Sciatic nerve (tissue), 2 donors: ENCODE measurements at regions not wholly inside any gene's neighbourhood (a gene's known extent, or its start where the extent isn't known, plus 50 kb on each side); places are given as distances from the start of the nearest gene placed in this dataset.
"Not testable (repeated sequence)": the region's sequence is repeated elsewhere in the genome, so short reads cannot be mapped to it uniquely, and the experiment has no call there.

Source experiments
- ATAC-seq: fragments of 200-7000 bp; cut with Tn5 transposase; one replicate; pipeline ENCODE4 v1.9.1; 2020; ENCODE audit warnings: mild to moderate bottlenecking, moderate library complexity
- DNase-seq: peaks from one replicate; pipeline ENCODE4 v3.0.0-alpha.2; 2020; ENCODE audit warnings: low spot score
- intact Hi-C: fragments of 100-400 bp; cut with DNase I; formaldehyde crosslinking; loops from one replicate; pipeline ENCODE4 v1.14.2; 2022
- donor health status: DM: no; HTN: no; CAD: no.
- donor health status: DM: no; HTN: no; CAD: no.

- ATAC-seq (peak; percentile 53), DNase-seq (no peak)
- intact Hi-C loops: no loop called here
These were observed 92.9 kb upstream of the WDR75 start for GRCh38 chr2:189348369-189348768.

- intact Hi-C loops: no loop called here
- peak; percentile 93 for ATAC-seq
- peak; percentile 58 for DNase-seq
These were observed 90.6 kb upstream of the WDR75 start for GRCh38 chr2:189350540-189351209.

- ATAC-seq, DNase-seq, intact Hi-C loops: not testable (repeated sequence)
These were observed 89.3 kb upstream of the WDR75 start for GRCh38 chr2:189351933-189352332.

GRCh38 chr2:189357375-189357774 lies 83.9 kb upstream of the WDR75 start:
- ATAC-seq, DNase-seq, intact Hi-C loops: not testable (repeated sequence)

GRCh38 chr2:189360861-189361260 lies 80.4 kb upstream of the WDR75 start:
- intact Hi-C loops: no loop called here
- no peak for DNase-seq
- ATAC-seq: no peak

- DNase-seq (no peak), ATAC-seq (no peak)
- intact Hi-C loops: no loop called here
These were observed 79.0 kb upstream of the WDR75 start for GRCh38 chr2:189362283-189362682.

- DNase-seq (no peak), ATAC-seq (no peak)
- intact Hi-C loops: no loop called here
These were observed 77.7 kb upstream of the WDR75 start for GRCh38 chr2:189363559-189363958.

GRCh38 chr2:189364607-189365006 lies 76.7 kb upstream of the WDR75 start:
- ATAC-seq: no peak
- no peak for DNase-seq
- intact Hi-C loops: no loop called here

GRCh38 chr2:189366349-189366748 lies 74.9 kb upstream of the WDR75 start:
- intact Hi-C loops: no loop called here
- DNase-seq: no peak
- ATAC-seq: no peak

GRCh38 chr2:189367343-189367742 lies 73.9 kb upstream of the WDR75 start:
- no peak for DNase-seq
- no peak for ATAC-seq
- intact Hi-C loops: no loop called here

- DNase-seq (no peak), ATAC-seq (peak; percentile 56)
- intact Hi-C loops: no loop called here
These were observed 71.7 kb upstream of the WDR75 start for GRCh38 chr2:189369566-189369965.

GRCh38 chr2:189370719-189371118 lies 70.6 kb upstream of the WDR75 start:
- ATAC-seq: no peak
- intact Hi-C loops: no loop called here
- DNase-seq: no peak

GRCh38 chr2:189372688-189373257 lies 68.5 kb upstream of the WDR75 start:
- DNase-seq (no peak), ATAC-seq (no peak)
- intact Hi-C loops: no loop called here

GRCh38 chr2:189374481-189374880 lies 66.8 kb upstream of the WDR75 start:
- ATAC-seq (no peak), DNase-seq (no peak)
- intact Hi-C loops: no loop called here

GRCh38 chr2:189375842-189376241 lies 65.4 kb upstream of the WDR75 start:
- DNase-seq: no peak
- no peak for ATAC-seq
- intact Hi-C loops: no loop called here

GRCh38 chr2:189379287-189379630 lies 62.0 kb upstream of the WDR75 start:
- intact Hi-C loops: no loop called here

GRCh38 chr2:189379731-189380261 lies 61.5 kb upstream of the WDR75 start:
- intact Hi-C loops: no loop called here
- no peak for DNase-seq
- no peak for ATAC-seq

More at GRCh38 chr2:189379287-189379630, 62.0 kb upstream of the WDR75 start:
- ATAC-seq (no peak), DNase-seq (no peak)

- intact Hi-C loops: no loop called here
- ATAC-seq (no peak), DNase-seq (no peak)
These were observed 58.6 kb upstream of the WDR75 start for GRCh38 chr2:189382668-189383067.

GRCh38 chr2:189386741-189387140 lies 54.5 kb upstream of the WDR75 start:
- intact Hi-C loops: no loop called here
- ATAC-seq (no peak), DNase-seq (no peak)

GRCh38 chr2:189391201-189391600 lies 50.1 kb upstream of the WDR75 start:
- intact Hi-C loops: no loop called here
- DNase-seq: no peak
- no peak for ATAC-seq
